ENCODE measurements at regions not wholly inside any gene's neighbourhood (a gene's known extent, or its start where the extent isn't known, plus 50 kb on each side); places are given as distances from the start of the nearest gene placed in this dataset.

DNA sequence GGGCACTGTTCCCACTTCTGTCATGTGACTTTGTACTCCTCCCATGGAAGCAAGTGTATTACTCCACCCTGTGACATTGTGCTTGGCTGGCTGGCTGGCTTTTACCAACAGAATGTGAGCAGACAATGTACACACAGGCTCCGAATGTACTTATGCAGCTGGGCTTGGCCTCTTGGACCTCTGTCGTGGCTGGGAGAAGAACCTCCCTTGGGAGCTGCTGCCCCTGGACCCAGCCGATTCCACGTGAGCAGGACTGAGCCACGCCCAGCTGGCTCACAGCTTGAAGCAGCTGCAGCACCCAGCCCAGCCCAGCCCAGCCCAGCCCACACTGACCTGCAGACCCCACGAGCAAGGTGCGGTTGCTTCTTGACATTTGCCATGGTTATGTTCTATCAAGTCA is 177.5 kb downstream of the RBFOX3 start:
- Histone ChIP-seq H3K27me3 (no peaks in the 10 kb centered on the region), H3K9me3 (no peaks in the 10 kb centered on the region), H3K4me3 (no peak overlapping the region), H3K4me1 (no peaks in the 10 kb centered on the region), H3K36me3 (no peaks in the 10 kb centered on the region), H3K27ac (no peak overlapping the region)
- DNase-seq (ENCODE audit: low spot score) = no peak
- TF ChIP-seq, protein P1, sequence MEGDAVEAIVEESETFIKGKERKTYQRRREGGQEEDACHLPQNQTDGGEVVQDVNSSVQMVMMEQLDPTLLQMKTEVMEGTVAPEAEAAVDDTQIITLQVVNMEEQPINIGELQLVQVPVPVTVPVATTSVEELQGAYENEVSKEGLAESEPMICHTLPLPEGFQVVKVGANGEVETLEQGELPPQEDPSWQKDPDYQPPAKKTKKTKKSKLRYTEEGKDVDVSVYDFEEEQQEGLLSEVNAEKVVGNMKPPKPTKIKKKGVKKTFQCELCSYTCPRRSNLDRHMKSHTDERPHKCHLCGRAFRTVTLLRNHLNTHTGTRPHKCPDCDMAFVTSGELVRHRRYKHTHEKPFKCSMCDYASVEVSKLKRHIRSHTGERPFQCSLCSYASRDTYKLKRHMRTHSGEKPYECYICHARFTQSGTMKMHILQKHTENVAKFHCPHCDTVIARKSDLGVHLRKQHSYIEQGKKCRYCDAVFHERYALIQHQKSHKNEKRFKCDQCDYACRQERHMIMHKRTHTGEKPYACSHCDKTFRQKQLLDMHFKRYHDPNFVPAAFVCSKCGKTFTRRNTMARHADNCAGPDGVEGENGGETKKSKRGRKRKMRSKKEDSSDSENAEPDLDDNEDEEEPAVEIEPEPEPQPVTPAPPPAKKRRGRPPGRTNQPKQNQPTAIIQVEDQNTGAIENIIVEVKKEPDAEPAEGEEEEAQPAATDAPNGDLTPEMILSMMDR (IDR thresholded peaks at IDR 0.05) = no peak

DNA sequence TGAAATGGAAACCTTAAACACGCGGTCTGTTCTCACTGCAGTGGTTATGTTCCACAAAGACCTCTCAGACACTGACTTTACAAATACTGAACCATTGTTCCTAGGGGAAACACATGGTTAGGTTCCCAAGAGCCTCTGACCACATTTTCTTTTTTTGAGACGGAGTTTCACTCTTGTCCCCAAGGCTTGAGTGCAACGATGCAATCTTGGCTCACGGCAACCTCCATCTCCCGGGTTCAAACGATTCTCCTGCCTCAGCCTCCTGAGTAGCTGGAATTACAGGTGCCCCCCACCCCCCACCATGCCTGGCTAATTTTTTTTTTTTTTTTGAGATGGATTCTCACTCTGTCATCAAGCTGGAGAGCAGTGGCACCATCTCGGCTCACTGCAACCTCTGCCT is 179.7 kb downstream of the RBFOX3 start:
- TF ChIP-seq, protein P1 (IDR thresholded peaks at IDR 0.05) = no peak
- no peaks in the 10 kb centered on the region for H3K27me3 ChIP-seq

DNA sequence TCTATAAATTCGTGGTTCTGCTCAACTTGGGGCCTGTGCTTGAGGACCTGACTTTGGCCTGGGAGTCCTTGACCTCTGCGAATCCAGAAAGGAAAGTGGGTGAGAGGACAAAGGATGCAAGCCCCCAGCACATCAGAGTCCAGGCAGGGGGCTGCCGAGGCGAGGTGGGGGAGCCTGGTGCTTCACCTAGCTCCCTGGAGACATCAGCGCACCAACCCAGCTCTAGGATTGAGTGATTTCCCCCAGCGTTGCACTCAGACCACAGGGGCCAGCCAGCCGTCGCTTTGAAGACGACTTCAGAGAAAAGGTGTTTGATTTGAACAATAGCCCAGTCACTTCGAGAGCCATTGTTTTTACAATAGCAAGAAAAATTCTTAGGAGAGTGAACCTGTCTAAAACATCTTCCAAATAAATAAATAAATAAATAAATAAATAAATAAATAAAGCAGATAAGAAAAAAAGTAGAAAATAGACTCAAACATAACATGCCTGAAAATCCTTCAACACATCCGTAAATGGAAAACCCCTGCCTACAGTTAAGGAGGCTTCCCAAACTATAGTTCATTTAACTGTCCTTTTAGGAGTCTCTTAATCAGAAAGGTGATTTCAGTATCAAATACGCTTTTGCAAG is 180.9 kb downstream of the RBFOX3 start:
- Histone ChIP-seq H3K27me3 (no peaks in the 10 kb centered on the region), H3K4me1 (no peaks in the 10 kb centered on the region), H3K4me3 (no peak overlapping the region), H3K9me3 (no peaks in the 10 kb centered on the region), H3K27ac (no peak overlapping the region), H3K36me3 (no peaks in the 10 kb centered on the region)
- TF ChIP-seq, protein P1 (IDR thresholded peaks at IDR 0.05) = no peak
- no peak for DNase-seq (ENCODE audit: low spot score)

More for the DNA sequence above, 179.7 kb downstream of the RBFOX3 start:
- no peaks in the 10 kb centered on the region for H3K36me3 ChIP-seq
- H3K4me3 ChIP-seq = no peak overlapping the region
- no peak overlapping the region for H3K27ac ChIP-seq
- no peaks in the 10 kb centered on the region for H3K4me1 ChIP-seq
- no peaks in the 10 kb centered on the region for H3K9me3 ChIP-seq
- DNase-seq (ENCODE audit: low spot score) = no peak

DNA sequence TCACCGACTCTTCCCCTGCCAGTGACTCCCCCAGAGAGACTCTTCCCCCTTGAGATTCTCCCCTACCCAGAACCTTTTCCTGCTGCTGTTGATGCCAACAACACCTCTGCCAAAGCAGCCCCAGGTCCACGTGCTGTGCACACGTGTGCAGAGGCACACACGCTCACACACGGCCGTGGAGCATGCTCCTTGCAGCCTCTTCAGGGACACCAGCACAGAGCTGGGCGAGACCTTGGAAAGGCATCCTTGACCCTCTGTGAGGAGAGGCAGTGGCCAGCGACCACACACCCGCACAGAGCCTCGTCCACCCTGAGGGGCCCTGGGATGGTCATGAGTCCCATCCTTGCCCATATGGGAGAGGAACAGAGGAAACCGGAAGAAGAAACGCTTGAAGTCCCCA is 181.9 kb downstream of the RBFOX3 start:
- DNase-seq (ENCODE audit: low spot score) = no peak
- TF ChIP-seq, protein P1 (IDR thresholded peaks at IDR 0.05) = no peak
- no peaks in the 10 kb centered on the region for H3K27me3 ChIP-seq
- no peaks in the 10 kb centered on the region for H3K9me3 ChIP-seq
- no peak overlapping the region for H3K27ac ChIP-seq
- H3K36me3 ChIP-seq = no peaks in the 10 kb centered on the region
- H3K4me1 ChIP-seq = no peaks in the 10 kb centered on the region
- H3K4me3 ChIP-seq = no peak overlapping the region

DNA sequence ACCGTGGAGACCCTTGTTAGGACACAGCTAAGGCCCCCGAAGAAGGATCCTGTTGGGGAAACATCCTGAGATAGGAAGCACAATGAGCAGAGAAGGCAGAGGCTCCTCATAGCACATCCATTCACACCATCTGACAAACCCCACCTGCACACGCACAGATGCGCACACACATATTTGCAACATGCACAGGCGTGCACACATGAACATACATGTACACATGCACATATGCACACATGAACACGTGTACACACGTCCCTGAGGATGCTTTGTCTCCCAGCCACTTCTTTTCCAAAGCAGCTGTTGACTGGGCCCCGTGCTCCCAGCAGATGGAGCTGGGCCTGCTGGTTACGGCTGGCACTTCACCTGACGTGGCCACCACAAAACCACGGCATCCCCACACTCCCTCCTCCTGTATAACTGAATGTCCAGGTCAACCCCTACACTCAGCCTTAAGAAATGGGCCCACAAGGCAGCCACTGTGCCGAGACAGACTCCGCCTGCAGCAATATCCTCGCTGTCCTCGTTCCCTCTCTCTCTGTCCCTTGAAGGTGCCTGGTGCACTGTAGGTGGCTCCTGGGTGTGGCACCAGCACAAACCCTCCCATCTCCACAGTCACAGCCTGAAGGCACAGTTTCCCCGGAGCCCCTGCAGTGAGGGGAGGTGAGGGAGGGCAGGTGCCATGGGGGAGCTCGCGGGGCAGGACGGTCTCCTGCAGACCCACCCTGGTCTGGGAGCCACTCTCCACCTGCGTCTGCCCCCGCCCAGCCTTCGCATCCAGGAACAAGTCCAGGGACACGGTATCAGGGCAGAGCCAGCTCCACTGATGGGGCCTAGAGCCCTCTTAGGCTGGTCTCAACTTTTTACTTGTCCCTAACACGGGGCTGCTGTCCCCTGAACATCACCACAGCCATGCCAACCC is 183.0 kb downstream of the RBFOX3 start:
- H3K9me3 ChIP-seq = no peaks in the 10 kb centered on the region
- no peaks in the 10 kb centered on the region for H3K27me3 ChIP-seq
- TF ChIP-seq, protein P1 (IDR thresholded peaks at IDR 0.05) = no peak
- H3K27ac ChIP-seq = no peak overlapping the region
- DNase-seq (ENCODE audit: low spot score) = no peak
- no peaks in the 10 kb centered on the region for H3K36me3 ChIP-seq
- H3K4me1 ChIP-seq = no peaks in the 10 kb centered on the region
- no peak overlapping the region for H3K4me3 ChIP-seq
